Ishikawa (cell line): ENCODE measurements at regions not wholly inside any gene's neighbourhood (a gene's known extent, or its start where the extent isn't known, plus 50 kb on each side); places are given as distances from the start of the nearest gene placed in this dataset.

Experiments used
- CEBPB ChIP-seq: IDR thresholded peaks from 2 replicates; pipeline ENCODE4 v1.6.1; 2012
- CREB1 ChIP-seq: IDR thresholded peaks from 2 replicates; pipeline ENCODE4 v1.6.1; 2012; ENCODE audit warnings: low read depth
- EGR1 ChIP-seq: IDR thresholded peaks from 2 replicates; pipeline ENCODE4 v1.6.1; 2012
- EP300 ChIP-seq: IDR thresholded peaks from 2 replicates; pipeline ENCODE4 v1.6.1; 2012; ENCODE audit warnings: borderline replicate concordance
- FOXM1 ChIP-seq: IDR thresholded peaks from 2 replicates; pipeline ENCODE4 v1.6.1; 2012; ENCODE audit warnings: low read depth, borderline replicate concordance
- MAX ChIP-seq: IDR thresholded peaks from 2 replicates; pipeline ENCODE4 v1.6.1; 2012
- NFIC ChIP-seq: IDR thresholded peaks from 2 replicates; pipeline ENCODE4 v1.6.1; 2012
- RAD21 ChIP-seq: IDR thresholded peaks from 2 replicates; pipeline ENCODE4 v1.6.1; 2012; ENCODE audit warnings: low read depth
- REST ChIP-seq: IDR thresholded peaks from 2 replicates; pipeline ENCODE4 v1.6.1; 2012; ENCODE audit warnings: low read depth, mild to moderate bottlenecking
- TAF1 ChIP-seq: IDR thresholded peaks from 2 replicates; pipeline ENCODE4 v1.6.1; 2012; ENCODE audit warnings: low read depth, mild to moderate bottlenecking
- TCF12 ChIP-seq: IDR thresholded peaks from 2 replicates; pipeline ENCODE4 v1.6.1; 2012; ENCODE audit warnings: low read depth
- TEAD4 ChIP-seq: IDR thresholded peaks from 2 replicates; pipeline ENCODE4 v1.6.1; 2012
- USF1 ChIP-seq: IDR thresholded peaks from 2 replicates; pipeline ENCODE4 v1.6.1; 2012
- YY1 ChIP-seq: IDR thresholded peaks from 2 replicates; pipeline ENCODE4 v1.6.1; 2012; ENCODE audit warnings: low read depth
- ZBTB7A ChIP-seq: IDR thresholded peaks from 2 replicates; pipeline ENCODE4 v1.6.1; 2012; ENCODE audit warnings: low read depth

- TF ChIP-seq MAX (no peak), RAD21 (no peak), EGR1 (no peak), YY1 (no peak), ZBTB7A (no peak), NFIC (no peak), EP300 (no peak), FOXM1 (no peak), TAF1 (no peak), TEAD4 (no peak), CEBPB (no peak), CREB1 (no peak), USF1 (no peak), TCF12 (no peak), REST (no peak)
These were observed 455.5 kb upstream of the TRPC7 start for GRCh38 chr5:136820848-136821247.

GRCh38 chr5:136819526-136820302, 454.4 kb upstream of the TRPC7 start:
- no peak for TF ChIP-seq USF1
- no peak for TF ChIP-seq MAX
- no peak for TF ChIP-seq YY1
- no peak for TF ChIP-seq TEAD4
- TF ChIP-seq RAD21: no peak
- no peak for TF ChIP-seq NFIC
- TF ChIP-seq REST: no peak
- no peak for TF ChIP-seq EGR1
- TF ChIP-seq TAF1: no peak
- TF ChIP-seq EP300: no peak
- TF ChIP-seq CEBPB: no peak
- TF ChIP-seq ZBTB7A: no peak
- no peak for TF ChIP-seq CREB1
- TF ChIP-seq TCF12: no peak
- no peak for TF ChIP-seq FOXM1

GRCh38 chr5:136816327-136816726, 451.0 kb upstream of the TRPC7 start:
- TF ChIP-seq USF1 (no peak), NFIC (no peak), REST (no peak), TAF1 (no peak), EP300 (no peak), ZBTB7A (no peak), EGR1 (no peak), YY1 (no peak), FOXM1 (no peak), CEBPB (no peak), CREB1 (no peak)
